Renal cortical epithelial cell (primary cell): ENCODE measurements at regions not wholly inside any gene's neighbourhood (a gene's known extent, or its start where the extent isn't known, plus 50 kb on each side); places are given as distances from the start of the nearest gene placed in this dataset.
"Not testable (repeated sequence)": the region's sequence is repeated elsewhere in the genome, so short reads cannot be mapped to it uniquely, and the experiment has no call there.

Source experiments
- DNase-seq: peaks from one replicate; pipeline ENCODE4 v3.0.0-alpha.2; 2011; ENCODE audit warnings: low read depth

- DNase-seq = no peak
These were observed 419.7 kb downstream of the TRAM1L1 start for GRCh38 chr4:116665716-116666115.

- no peak for DNase-seq
These were observed 421.2 kb downstream of the TRAM1L1 start for GRCh38 chr4:116664198-116664597.

GRCh38 chr4:116639070-116639577 is 446.3 kb downstream of the TRAM1L1 start:
- DNase-seq = no peak

- DNase-seq = no peak
These were observed 446.8 kb downstream of the TRAM1L1 start for GRCh38 chr4:116638592-116638991.

GRCh38 chr4:116636917-116637316 is 448.5 kb downstream of the TRAM1L1 start:
- no peak for DNase-seq

- DNase-seq = no peak
These were observed 453.1 kb downstream of the TRAM1L1 start for GRCh38 chr4:116632269-116632668.

- no peak for DNase-seq
These were observed 456.8 kb downstream of the TRAM1L1 start for GRCh38 chr4:116628598-116628997.

- no peak for DNase-seq
These were observed 457.8 kb downstream of the TRAM1L1 start for GRCh38 chr4:116627545-116627944.

GRCh38 chr4:116619508-116619907 is 465.9 kb downstream of the TRAM1L1 start:
- DNase-seq = not testable (repeated sequence)

GRCh38 chr4:116618638-116619037 is 466.7 kb downstream of the TRAM1L1 start:
- DNase-seq = no peak

GRCh38 chr4:116603096-116603495 is 482.3 kb downstream of the TRAM1L1 start:
- peak; percentile 33 for DNase-seq

- DNase-seq = no peak
These were observed 485.5 kb downstream of the TRAM1L1 start for GRCh38 chr4:116599859-116600258.

GRCh38 chr4:116598980-116599789 is 486.2 kb downstream of the TRAM1L1 start:
- no peak for DNase-seq

- DNase-seq = no peak
These were observed 487.0 kb downstream of the TRAM1L1 start for GRCh38 chr4:116598155-116598979.

GRCh38 chr4:116590648-116591047 is 494.7 kb downstream of the TRAM1L1 start:
- DNase-seq = no peak

GRCh38 chr4:116588783-116589182 is 496.6 kb downstream of the TRAM1L1 start:
- DNase-seq = no peak

GRCh38 chr4:116585246-116585645 is 500.1 kb downstream of the TRAM1L1 start:
- DNase-seq = no peak

GRCh38 chr4:116577321-116577720 is 508.1 kb downstream of the TRAM1L1 start:
- DNase-seq = no peak

GRCh38 chr4:116573540-116573939 is 511.8 kb downstream of the TRAM1L1 start:
- no peak for DNase-seq

GRCh38 chr4:116561768-116562167 is 523.6 kb downstream of the TRAM1L1 start:
- no peak for DNase-seq

GRCh38 chr4:116551806-116552205 is 533.6 kb downstream of the TRAM1L1 start:
- no peak for DNase-seq

GRCh38 chr4:116547632-116548031 is 537.7 kb downstream of the TRAM1L1 start:
- DNase-seq = no peak

GRCh38 chr4:116546759-116547158 is 538.6 kb downstream of the TRAM1L1 start:
- no peak for DNase-seq
